Right ventricle myocardium inferior (tissue), 1 donor: ENCODE measurements at regions not wholly inside any gene's neighbourhood (a gene's known extent, or its start where the extent isn't known, plus 50 kb on each side); places are given as distances from the start of the nearest gene placed in this dataset.
A peak's percentile ranks its signal among the peaks of the same experiment; 100 is the strongest.
"Not testable (repeated sequence)": the region's sequence is repeated elsewhere in the genome, so short reads cannot be mapped to it uniquely, and the experiment has no call there.

Experiments
- ATAC-seq: fragments of 200-7000 bp; cut with Tn5 transposase; one replicate; pipeline ENCODE4 v1.9.1; 2020; ENCODE audit warnings: mild to moderate bottlenecking, moderate library complexity
- DNase-seq: peaks from one replicate; pipeline ENCODE4 v3.0.0; 2021; ENCODE audit errors: missing footprints
- intact Hi-C: fragments of 100-400 bp; cut with DNase I; formaldehyde crosslinking; loops from one replicate; pipeline ENCODE4 v1.11.0; 2022
- donor health status: DM: no; HTN: yes; CAD: no; lungs with severe emphysema.

- intact Hi-C loops = no loop called here
- ATAC-seq = no peak
- no peak for DNase-seq
These were observed 156.7 kb upstream of the PTGFR start for GRCh38 chr1:78334114-78334513.

GRCh38 chr1:78334952-78335351, 155.8 kb upstream of the PTGFR start:
- DNase-seq = no peak
- ATAC-seq = peak; percentile 86
- intact Hi-C loops = no loop called here

GRCh38 chr1:78336751-78337150, 154.0 kb upstream of the PTGFR start:
- intact Hi-C loops, ATAC-seq, DNase-seq: not testable (repeated sequence)

- DNase-seq (no peak), ATAC-seq (no peak)
- intact Hi-C loops = no loop called here
These were observed 151.3 kb upstream of the PTGFR start for GRCh38 chr1:78339490-78339889.

- DNase-seq = no peak
- intact Hi-C loops = no loop called here
- no peak for ATAC-seq
These were observed 150.8 kb upstream of the PTGFR start for GRCh38 chr1:78340006-78340405.

- intact Hi-C loops = no loop called here
- ATAC-seq (no peak), DNase-seq (no peak)
These were observed 142.1 kb upstream of the PTGFR start for GRCh38 chr1:78348496-78349284.

GRCh38 chr1:78351551-78352216, 139.1 kb upstream of the PTGFR start:
- no peak for ATAC-seq
- no peak for DNase-seq
- intact Hi-C loops = no loop called here

GRCh38 chr1:78355656-78356055, 135.1 kb upstream of the PTGFR start:
- intact Hi-C loops = no loop called here
- no peak for ATAC-seq
- DNase-seq = no peak

- DNase-seq (no peak), ATAC-seq (no peak)
- intact Hi-C loops = no loop called here
These were observed 132.6 kb upstream of the PTGFR start for GRCh38 chr1:78358165-78358564.

- ATAC-seq (no peak), DNase-seq (no peak)
- intact Hi-C loops = no loop called here
These were observed 131.1 kb upstream of the PTGFR start for GRCh38 chr1:78359666-78360065.

- intact Hi-C loops = no loop called here
- ATAC-seq (no peak), DNase-seq (no peak)
These were observed 130.2 kb upstream of the PTGFR start for GRCh38 chr1:78360584-78360983.

GRCh38 chr1:78367700-78368099, 123.1 kb upstream of the PTGFR start:
- DNase-seq (no peak), ATAC-seq (no peak)
- intact Hi-C loops = no loop called here

GRCh38 chr1:78369546-78369945, 121.2 kb upstream of the PTGFR start:
- DNase-seq = no peak
- intact Hi-C loops = no loop called here
- no peak for ATAC-seq

- intact Hi-C loops = no loop called here
- ATAC-seq (no peak), DNase-seq (no peak)
These were observed 120.4 kb upstream of the PTGFR start for GRCh38 chr1:78370356-78370755.

- DNase-seq = no peak
- ATAC-seq = no peak
- intact Hi-C loops = no loop called here
These were observed 119.8 kb upstream of the PTGFR start for GRCh38 chr1:78370779-78371482.

GRCh38 chr1:78373676-78374075, 117.1 kb upstream of the PTGFR start:
- ATAC-seq (no peak), DNase-seq (no peak)
- intact Hi-C loops = no loop called here

GRCh38 chr1:78375996-78376395, 114.8 kb upstream of the PTGFR start:
- intact Hi-C loops = no loop called here
- no peak for ATAC-seq

GRCh38 chr1:78377356-78377928, 113.3 kb upstream of the PTGFR start:
- intact Hi-C loops = no loop called here
- no peak for DNase-seq
- ATAC-seq = no peak

More at GRCh38 chr1:78375996-78376395, 114.8 kb upstream of the PTGFR start:
- no peak for DNase-seq

- ATAC-seq (peak; percentile 65), DNase-seq (no peak)
- intact Hi-C loops = no loop called here
These were observed 106.9 kb upstream of the PTGFR start for GRCh38 chr1:78383923-78384322.
